ENCODE measurements at regions not wholly inside any gene's neighbourhood (a gene's known extent, or its start where the extent isn't known, plus 50 kb on each side); places are given as distances from the start of the nearest gene placed in this dataset.
"Not testable (repeated sequence)": the region's sequence is repeated elsewhere in the genome, so short reads cannot be mapped to it uniquely, and the experiment has no call there.

GRCh38 chr13:86491121-86491520 is 691.9 kb upstream of the SLITRK6 start:
- H3K9me3 Mint-ChIP-seq, result no peaks in the 10 kb centered on the region; a peak in 1 of 5 replicates
- H4K5ac ChIP-seq (ENCODE audit: insufficient read length, low read depth, low read length), result no peak overlapping the region
- H3K56ac ChIP-seq (ENCODE audit: insufficient read length, low read depth, low read length), result no peak overlapping the region
- no peaks in the 10 kb centered on the region for H3K79me2 ChIP-seq (ENCODE audit: insufficient read depth, low read length)
- no peak overlapping the region for H2BK15ac ChIP-seq (ENCODE audit: low read depth, low read length)
- no peaks in the 10 kb centered on the region for H3K27me3 ChIP-seq (ENCODE audit: insufficient read depth, low read length)
- no peaks in the 10 kb centered on the region for H4K20me1 ChIP-seq (ENCODE audit: control insufficient read depth, insufficient read depth, insufficient read length)
- no peaks in the 10 kb centered on the region for H3K27me3 Mint-ChIP-seq (ENCODE audit: low read depth)
- no peaks in the 10 kb centered on the region for H3K36me3 Mint-ChIP-seq (ENCODE audit: insufficient read depth in 1 of 3, low read depth in 3 of 3)
- H4K91ac ChIP-seq (ENCODE audit: insufficient read length, low read depth, low read length), result no peak overlapping the region
- no peak overlapping the region for H2BK20ac ChIP-seq (ENCODE audit: low read depth, low read length, poor library complexity, severe bottlenecking)
- no peak overlapping the region for H2BK120ac ChIP-seq (ENCODE audit: low read depth, low read length, poor library complexity, severe bottlenecking)
- H2AK5ac ChIP-seq (ENCODE audit: insufficient read length, low read length), result no peak overlapping the region
- no peak overlapping the region for H3K27ac ChIP-seq (ENCODE audit: insufficient read length, low read depth, low read length)
- no peak overlapping the region for H3K18ac ChIP-seq (ENCODE audit: insufficient read length, low read depth, low read length)
- H3K79me1 ChIP-seq (ENCODE audit: insufficient read depth, low read depth, low read length, poor library complexity, severe bottlenecking), result no peaks in the 10 kb centered on the region
- no peak overlapping the region for H3K14ac ChIP-seq (ENCODE audit: insufficient read depth, low read length)
- no peak overlapping the region for H3K4me2 ChIP-seq (ENCODE audit: insufficient read depth, insufficient read length, low read length)
- no peak overlapping the region for H3K9ac ChIP-seq (ENCODE audit: extremely low read depth, insufficient read length, low read length)
- H3K9me3 ChIP-seq (ENCODE audit: control insufficient read depth, low read depth, low read length), result no peaks in the 10 kb centered on the region
- no peaks in the 10 kb centered on the region for H3K4me1 ChIP-seq (ENCODE audit: insufficient read depth, low read length)
- WGBS (ENCODE audit: extremely low coverage, insufficient read length, low lambda C conversion rate), result no CpG with 5 or more reads among the region's 1 CpG
- no peak overlapping the region for H3K4me3 Mint-ChIP-seq
- H4K8ac ChIP-seq (replicated peaks; ENCODE audit: insufficient read length, low read depth, low read length), result no peak overlapping the region
- no peak overlapping the region for H2AFZ ChIP-seq (ENCODE audit: low read length)
- no peak overlapping the region for H3K27ac Mint-ChIP-seq
- TF ChIP-seq CTCF (conservative IDR thresholded peaks at IDR 0.05), result no peak
- no peak overlapping the region for H2BK12ac ChIP-seq (ENCODE audit: insufficient read length, low read depth, low read length)
- H3K4ac ChIP-seq (ENCODE audit: low read depth, low read length), result no peak overlapping the region
- DNase-seq, result no peak
- no peak overlapping the region for H3T11ph ChIP-seq (ENCODE audit: low read length)
- no peaks in the 10 kb centered on the region for H3K23me2 ChIP-seq (ENCODE audit: insufficient read length, low read depth, low read length, poor library complexity, severe bottlenecking)
- H3K4me1 Mint-ChIP-seq, result no peaks in the 10 kb centered on the region
- H3K23ac ChIP-seq (ENCODE audit: insufficient read length, low read depth, low read length), result no peak overlapping the region
- H2BK5ac ChIP-seq (ENCODE audit: insufficient read length, low read length), result no peak overlapping the region

GRCh38 chr13:86501931-86502330 is 702.7 kb upstream of the SLITRK6 start:
- not testable (repeated sequence) for H3K9ac ChIP-seq (ENCODE audit: extremely low read depth, insufficient read length, low read length); H3K27me3 ChIP-seq (ENCODE audit: insufficient read depth, low read length); H3K9me3 Mint-ChIP-seq; H3K4ac ChIP-seq (ENCODE audit: low read depth, low read length); H3K23ac ChIP-seq (ENCODE audit: insufficient read length, low read depth, low read length); H3K56ac ChIP-seq (ENCODE audit: insufficient read length, low read depth, low read length); H3K4me1 Mint-ChIP-seq; H4K91ac ChIP-seq (ENCODE audit: insufficient read length, low read depth, low read length); H2AK5ac ChIP-seq (ENCODE audit: insufficient read length, low read length); H3K4me1 ChIP-seq (ENCODE audit: insufficient read depth, low read length); H3K4me2 ChIP-seq (ENCODE audit: insufficient read depth, insufficient read length, low read length); H4K20me1 ChIP-seq (ENCODE audit: control insufficient read depth, insufficient read depth, insufficient read length); H3K27ac ChIP-seq (ENCODE audit: insufficient read length, low read depth, low read length); H2BK20ac ChIP-seq (ENCODE audit: low read depth, low read length, poor library complexity, severe bottlenecking); H3K27ac Mint-ChIP-seq; H3K79me2 ChIP-seq (ENCODE audit: insufficient read depth, low read length); H2AFZ ChIP-seq (ENCODE audit: low read length); H3K14ac ChIP-seq (ENCODE audit: insufficient read depth, low read length); H2BK5ac ChIP-seq (ENCODE audit: insufficient read length, low read length); H2BK15ac ChIP-seq (ENCODE audit: low read depth, low read length); H3K36me3 Mint-ChIP-seq (ENCODE audit: insufficient read depth in 1 of 3, low read depth in 3 of 3); H2BK12ac ChIP-seq (ENCODE audit: insufficient read length, low read depth, low read length); H3K4me3 Mint-ChIP-seq; H4K5ac ChIP-seq (ENCODE audit: insufficient read length, low read depth, low read length); H2BK120ac ChIP-seq (ENCODE audit: low read depth, low read length, poor library complexity, severe bottlenecking); H3K18ac ChIP-seq (ENCODE audit: insufficient read length, low read depth, low read length); H3T11ph ChIP-seq (ENCODE audit: low read length); H3K79me1 ChIP-seq (ENCODE audit: insufficient read depth, low read depth, low read length, poor library complexity, severe bottlenecking); H3K9me3 ChIP-seq (ENCODE audit: control insufficient read depth, low read depth, low read length); H3K27me3 Mint-ChIP-seq (ENCODE audit: low read depth); H4K8ac ChIP-seq (replicated peaks; ENCODE audit: insufficient read length, low read depth, low read length); DNase-seq; H3K23me2 ChIP-seq (ENCODE audit: insufficient read length, low read depth, low read length, poor library complexity, severe bottlenecking)
- WGBS (ENCODE audit: extremely low coverage, insufficient read length, low lambda C conversion rate), result no CpG with 5 or more reads among the region's 10 CpGs

Data from H9 (cell line).